ENCODE measurements at regions not wholly inside any gene's neighbourhood (a gene's known extent, or its start where the extent isn't known, plus 50 kb on each side); places are given as distances from the start of the nearest gene placed in this dataset.

DNA sequence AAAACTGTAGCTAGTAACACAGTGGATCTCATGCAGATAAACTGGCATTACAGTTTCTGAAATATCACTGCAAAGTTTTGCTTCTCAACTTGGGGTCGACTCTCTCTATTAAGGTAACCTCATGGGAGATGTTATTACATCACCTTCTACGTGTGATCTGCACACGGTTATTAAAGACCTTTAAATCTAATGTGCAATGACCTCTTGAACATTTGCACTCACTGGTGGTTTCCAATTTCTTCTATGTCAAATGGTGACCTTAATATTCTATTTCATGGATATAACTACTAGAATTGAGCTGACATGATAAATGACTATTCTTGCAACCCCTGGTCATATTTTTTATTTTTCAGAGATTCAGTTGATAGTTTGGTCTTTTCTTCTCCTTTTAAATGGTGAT is 191.3 kb downstream of the PPP1R3A start:
- TF ChIP-seq JUND (IDR thresholded peaks at IDR 0.05; ENCODE audit: low read depth), result no peak
- DNase-seq (ENCODE audit: low read depth in 1 of 2, low spot score in 1 of 2), result no peak
- in situ Hi-C loops (cut with HindIII; ENCODE audit: low pct_unique_long_range_greater_than_20kb, low sequenced_read_pairs), result no loop called here

- in situ Hi-C loops (cut with HindIII; ENCODE audit: low pct_unique_long_range_greater_than_20kb, low sequenced_read_pairs), result no loop called here
- TF ChIP-seq JUND (IDR thresholded peaks at IDR 0.05; ENCODE audit: low read depth), result no peak
- no peak for DNase-seq (ENCODE audit: low read depth in 1 of 2, low spot score in 1 of 2)
Observed at GRCh38 chr7:113722006-113722405, 196.8 kb downstream of the PPP1R3A start.

DNA sequence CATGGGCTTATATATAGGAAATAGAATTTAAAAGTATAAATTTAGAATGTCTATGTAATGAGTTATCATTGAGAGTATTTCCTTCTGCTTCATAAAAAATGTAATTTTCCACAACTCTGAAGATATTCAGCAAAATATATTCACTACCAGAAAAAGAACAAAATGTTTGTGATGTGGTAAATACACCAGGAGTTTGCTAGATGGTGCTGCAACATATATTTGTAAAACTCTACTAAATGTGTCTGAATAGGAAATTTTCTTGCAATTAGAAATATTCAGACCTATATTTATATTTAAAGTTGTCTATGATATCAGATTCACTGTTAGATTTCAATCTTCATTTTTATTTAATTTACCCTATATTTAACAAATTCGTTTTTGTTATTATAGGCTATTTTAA is 201.1 kb downstream of the PPP1R3A start:
- no peak for TF ChIP-seq JUND (IDR thresholded peaks at IDR 0.05; ENCODE audit: low read depth)
- DNase-seq (ENCODE audit: low read depth in 1 of 2, low spot score in 1 of 2), result no peak
- in situ Hi-C loops (cut with HindIII; ENCODE audit: low pct_unique_long_range_greater_than_20kb, low sequenced_read_pairs), result no loop called here

GRCh38 chr7:113715981-113716856 is 202.6 kb downstream of the PPP1R3A start:
- in situ Hi-C loops (cut with HindIII; ENCODE audit: low pct_unique_long_range_greater_than_20kb, low sequenced_read_pairs), result no loop called here
- TF ChIP-seq JUND (IDR thresholded peaks at IDR 0.05; ENCODE audit: low read depth), result no peak
- no peak for DNase-seq (ENCODE audit: low read depth in 1 of 2, low spot score in 1 of 2)

- no peak for TF ChIP-seq JUND (IDR thresholded peaks at IDR 0.05; ENCODE audit: low read depth)
- in situ Hi-C loops (cut with HindIII; ENCODE audit: low pct_unique_long_range_greater_than_20kb, low sequenced_read_pairs), result no loop called here
Observed at GRCh38 chr7:113715262-113715661, 203.5 kb downstream of the PPP1R3A start.

DNA sequence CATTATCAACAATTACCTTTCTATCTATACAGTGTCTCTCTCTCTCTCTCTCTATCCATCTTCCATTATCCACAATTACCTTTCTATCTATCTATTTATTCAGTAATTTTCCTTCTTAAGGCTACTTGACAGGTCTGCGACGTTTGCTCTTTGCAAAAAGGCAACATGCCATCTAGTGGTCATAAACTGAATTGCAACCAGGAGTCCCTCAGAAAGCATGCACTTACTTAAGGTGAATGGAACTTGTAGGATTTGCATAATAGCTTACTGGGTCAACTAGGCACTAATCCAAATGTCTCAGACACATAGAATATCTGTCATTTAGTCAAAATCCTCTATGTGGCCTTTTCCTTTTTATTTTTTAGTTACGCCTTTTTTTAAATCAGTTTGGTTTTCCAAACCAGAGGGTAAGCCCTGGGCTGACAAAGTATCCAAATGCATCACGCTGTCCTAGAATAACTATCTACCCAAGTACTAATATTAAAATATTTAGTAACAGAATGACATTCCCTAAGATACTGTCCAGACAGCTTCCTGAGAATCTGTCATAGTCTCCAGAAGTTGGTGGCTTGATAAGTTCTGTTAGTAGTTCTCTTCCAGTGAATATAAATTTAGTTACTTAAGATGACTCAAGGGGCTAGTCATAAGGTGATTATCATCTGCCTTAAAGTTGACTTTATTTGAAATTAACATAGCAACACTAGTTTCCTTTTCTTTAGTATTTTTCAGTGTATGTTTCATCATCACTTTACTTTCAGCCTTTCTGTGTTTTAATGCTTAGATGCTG is 208.3 kb downstream of the PPP1R3A start:
- DNase-seq (ENCODE audit: low read depth in 1 of 2, low spot score in 1 of 2), result peak; percentile 27 to 84
- TF ChIP-seq JUND (IDR thresholded peaks at IDR 0.05; ENCODE audit: low read depth), result no peak
- in situ Hi-C loops (cut with HindIII; ENCODE audit: low pct_unique_long_range_greater_than_20kb, low sequenced_read_pairs), result no loop called here

More at GRCh38 chr7:113715262-113715661, 203.5 kb downstream of the PPP1R3A start:
- DNase-seq (ENCODE audit: low read depth in 1 of 2, low spot score in 1 of 2), result no peak

DNA sequence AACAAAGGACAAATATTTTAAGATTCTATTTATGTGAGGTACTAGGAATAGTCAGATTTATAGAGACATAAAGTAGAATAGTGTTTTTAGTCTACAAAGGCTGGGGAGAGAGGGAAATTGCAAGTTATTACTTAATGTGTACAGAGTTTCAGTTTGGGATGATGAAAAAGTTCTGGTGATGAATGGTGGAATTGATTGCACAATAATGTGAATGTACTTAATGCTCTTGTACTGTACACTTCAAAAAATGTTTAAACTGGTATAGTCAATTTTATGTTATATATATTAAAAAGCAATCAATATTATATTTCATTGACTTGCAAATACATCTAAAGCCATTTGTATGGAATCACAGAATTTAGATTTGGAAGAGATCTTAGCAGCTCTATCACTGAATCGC is 213.4 kb downstream of the PPP1R3A start:
- TF ChIP-seq JUND (IDR thresholded peaks at IDR 0.05; ENCODE audit: low read depth), result no peak
- in situ Hi-C loops (cut with HindIII; ENCODE audit: low pct_unique_long_range_greater_than_20kb, low sequenced_read_pairs), result no loop called here
- DNase-seq (ENCODE audit: low read depth in 1 of 2, low spot score in 1 of 2), result no peak

- in situ Hi-C loops (cut with HindIII; ENCODE audit: low pct_unique_long_range_greater_than_20kb, low sequenced_read_pairs), result no loop called here
- peak in 1 of 2 experiments; percentile 41 for DNase-seq (ENCODE audit: low read depth in 1 of 2, low spot score in 1 of 2)
- no peak for TF ChIP-seq JUND (IDR thresholded peaks at IDR 0.05; ENCODE audit: low read depth)
Observed at GRCh38 chr7:113698556-113699220, 220.1 kb downstream of the PPP1R3A start.

- in situ Hi-C loops (cut with HindIII; ENCODE audit: low pct_unique_long_range_greater_than_20kb, low sequenced_read_pairs), result no loop called here
- TF ChIP-seq JUND (IDR thresholded peaks at IDR 0.05; ENCODE audit: low read depth), result no peak
- DNase-seq (ENCODE audit: low read depth in 1 of 2, low spot score in 1 of 2), result no peak
Observed at GRCh38 chr7:113694149-113694548, 224.7 kb downstream of the PPP1R3A start.

DNA sequence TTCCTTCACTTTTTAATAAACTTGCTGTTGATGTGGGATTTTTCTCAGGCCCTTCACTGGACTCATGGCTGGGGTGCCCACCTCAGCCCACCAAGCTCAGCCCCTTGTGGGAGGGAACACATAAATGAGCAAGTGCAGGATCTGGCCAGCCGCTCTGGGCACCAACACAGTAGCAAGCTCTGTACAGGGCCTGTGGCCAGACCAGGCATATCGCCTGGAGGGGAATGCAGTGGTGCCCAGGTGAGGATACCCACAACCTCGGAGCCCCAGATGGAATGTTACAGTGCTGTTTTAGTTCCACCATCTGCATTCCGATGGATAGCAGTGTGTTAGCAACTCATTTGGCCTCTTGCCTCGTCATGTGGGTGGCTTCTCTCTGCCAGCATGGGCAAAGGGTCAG is 234.6 kb downstream of the PPP1R3A start:
- TF ChIP-seq JUND (IDR thresholded peaks at IDR 0.05; ENCODE audit: low read depth), result no peak
- in situ Hi-C loops (cut with HindIII; ENCODE audit: low pct_unique_long_range_greater_than_20kb, low sequenced_read_pairs), result no loop called here
- no peak for DNase-seq (ENCODE audit: low read depth in 1 of 2, low spot score in 1 of 2)

DNA sequence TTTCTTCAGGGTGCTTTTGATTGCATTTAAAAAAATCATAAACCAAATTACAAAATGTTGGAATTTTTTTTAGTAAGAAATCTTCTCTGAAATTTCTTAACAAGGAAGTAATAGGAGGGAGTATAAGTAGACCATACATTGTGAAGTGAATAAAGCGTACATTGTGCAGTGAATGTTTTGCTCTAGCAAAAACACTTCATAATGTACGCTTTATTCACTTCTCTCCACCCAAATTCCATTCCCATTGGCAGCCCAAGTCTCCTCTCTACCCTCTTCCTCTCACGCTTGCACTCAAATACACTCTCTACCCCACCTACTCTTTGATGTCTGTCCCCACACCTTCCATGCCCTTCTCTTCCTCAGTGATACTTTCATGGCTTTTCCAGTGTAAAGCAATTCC is 241.0 kb downstream of the PPP1R3A start:
- in situ Hi-C loops (cut with HindIII; ENCODE audit: low pct_unique_long_range_greater_than_20kb, low sequenced_read_pairs), result no loop called here
- no peak for DNase-seq (ENCODE audit: low read depth in 1 of 2, low spot score in 1 of 2)
- TF ChIP-seq JUND (IDR thresholded peaks at IDR 0.05; ENCODE audit: low read depth), result no peak

DNA sequence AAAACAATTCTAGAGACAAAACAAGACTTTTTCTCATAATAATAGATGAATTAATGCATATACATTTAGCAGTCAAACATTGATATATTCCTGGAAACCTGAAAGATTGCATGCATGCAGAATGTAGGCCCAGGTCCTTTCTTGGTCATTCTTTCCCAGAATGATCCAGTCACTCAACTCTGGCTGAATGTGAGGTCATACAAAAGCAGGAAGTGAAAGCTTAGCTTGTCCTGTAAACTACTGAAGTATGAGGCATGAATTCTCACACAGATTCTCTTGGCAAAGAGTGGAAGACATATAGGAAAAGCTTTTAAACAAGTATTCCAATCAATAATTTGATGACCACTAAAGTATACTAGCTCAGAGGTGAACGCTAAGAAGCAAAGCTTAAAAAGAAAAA is 253.9 kb downstream of the PPP1R3A start:
- in situ Hi-C loops (cut with HindIII; ENCODE audit: low pct_unique_long_range_greater_than_20kb, low sequenced_read_pairs), result no loop called here
- no peak for TF ChIP-seq JUND (IDR thresholded peaks at IDR 0.05; ENCODE audit: low read depth)
- DNase-seq (ENCODE audit: low read depth in 1 of 2, low spot score in 1 of 2), result no peak

- no peak for TF ChIP-seq JUND (IDR thresholded peaks at IDR 0.05; ENCODE audit: low read depth)
- DNase-seq (ENCODE audit: low read depth in 1 of 2, low spot score in 1 of 2), result no peak
- in situ Hi-C loops (cut with HindIII; ENCODE audit: low pct_unique_long_range_greater_than_20kb, low sequenced_read_pairs), result no loop called here
Observed at GRCh38 chr7:113659416-113659815, 259.4 kb downstream of the PPP1R3A start.
